ENCODE measurements at regions not wholly inside any gene's neighbourhood (a gene's known extent, or its start where the extent isn't known, plus 50 kb on each side); places are given as distances from the start of the nearest gene placed in this dataset.

DNA sequence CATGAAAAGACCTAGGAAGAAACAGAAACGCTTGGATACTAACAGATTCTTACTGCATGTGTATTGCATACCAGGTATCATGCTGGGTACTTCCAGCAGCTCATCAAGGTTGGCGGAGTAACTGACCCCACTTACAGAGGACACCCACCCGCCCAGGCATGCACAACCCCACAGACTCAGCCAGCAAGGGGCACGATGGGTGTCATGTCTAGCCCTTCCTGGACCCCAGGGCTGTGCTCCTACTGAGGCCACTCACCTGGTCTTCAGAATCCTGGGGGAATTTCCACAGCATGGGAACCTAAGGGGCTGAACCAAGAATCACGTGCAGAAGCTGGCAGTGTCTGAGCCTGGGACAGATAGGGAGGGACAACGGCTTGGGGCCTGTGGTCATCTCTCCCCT is 134.1 kb upstream of the ZNF32 start:
- TF ChIP-seq, protein P1, sequence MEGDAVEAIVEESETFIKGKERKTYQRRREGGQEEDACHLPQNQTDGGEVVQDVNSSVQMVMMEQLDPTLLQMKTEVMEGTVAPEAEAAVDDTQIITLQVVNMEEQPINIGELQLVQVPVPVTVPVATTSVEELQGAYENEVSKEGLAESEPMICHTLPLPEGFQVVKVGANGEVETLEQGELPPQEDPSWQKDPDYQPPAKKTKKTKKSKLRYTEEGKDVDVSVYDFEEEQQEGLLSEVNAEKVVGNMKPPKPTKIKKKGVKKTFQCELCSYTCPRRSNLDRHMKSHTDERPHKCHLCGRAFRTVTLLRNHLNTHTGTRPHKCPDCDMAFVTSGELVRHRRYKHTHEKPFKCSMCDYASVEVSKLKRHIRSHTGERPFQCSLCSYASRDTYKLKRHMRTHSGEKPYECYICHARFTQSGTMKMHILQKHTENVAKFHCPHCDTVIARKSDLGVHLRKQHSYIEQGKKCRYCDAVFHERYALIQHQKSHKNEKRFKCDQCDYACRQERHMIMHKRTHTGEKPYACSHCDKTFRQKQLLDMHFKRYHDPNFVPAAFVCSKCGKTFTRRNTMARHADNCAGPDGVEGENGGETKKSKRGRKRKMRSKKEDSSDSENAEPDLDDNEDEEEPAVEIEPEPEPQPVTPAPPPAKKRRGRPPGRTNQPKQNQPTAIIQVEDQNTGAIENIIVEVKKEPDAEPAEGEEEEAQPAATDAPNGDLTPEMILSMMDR (conservative IDR thresholded peaks at IDR 0.05) = no peak
- TF ChIP-seq ZFX (IDR thresholded peaks at IDR 0.05) = no peak
- no peak overlapping the region for H3K27ac ChIP-seq

DNA sequence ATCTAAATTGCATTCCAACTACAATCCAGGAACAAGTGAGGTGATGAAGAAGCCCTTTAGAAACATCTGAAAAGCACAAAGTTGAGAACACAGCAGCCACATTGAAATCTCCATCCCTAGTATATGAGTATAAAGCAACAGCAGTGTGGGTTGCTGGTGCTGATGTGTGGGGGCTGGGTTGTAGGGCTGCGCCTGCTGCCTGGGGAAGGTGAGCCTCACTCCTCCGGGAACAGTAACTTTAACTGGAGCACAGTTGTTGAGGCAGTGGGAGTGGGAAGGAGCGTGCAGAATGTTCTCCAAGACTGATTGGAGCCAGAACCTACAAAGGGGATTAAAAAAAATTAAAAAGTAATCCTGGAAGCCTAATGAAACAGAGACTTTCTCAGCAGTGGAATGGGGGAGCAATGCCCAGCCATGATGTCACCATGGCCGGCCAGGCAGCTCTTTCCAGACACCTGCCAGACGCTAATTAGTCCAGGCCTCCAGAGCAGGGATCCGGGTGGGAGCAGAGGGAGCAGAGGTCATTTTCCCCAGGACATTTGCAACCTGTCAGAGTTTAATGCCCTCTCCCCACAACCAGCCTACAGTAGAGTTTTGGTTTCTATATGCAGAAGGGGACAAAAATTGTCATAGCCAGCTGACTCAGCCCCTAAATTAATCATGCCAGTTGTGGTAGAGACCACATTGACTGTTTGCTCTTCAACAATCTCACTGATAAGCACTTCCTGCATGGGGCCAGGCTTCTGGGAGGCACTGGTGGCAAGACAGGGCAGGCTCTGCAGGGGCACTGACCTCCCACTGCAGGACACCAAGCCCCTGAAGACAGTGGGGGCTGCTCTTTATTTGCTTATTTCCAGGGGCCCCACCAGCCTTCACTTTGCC is 133.0 kb upstream of the ZNF32 start:
- no peak overlapping the region for H3K27ac ChIP-seq
- TF ChIP-seq ZFX (IDR thresholded peaks at IDR 0.05) = no peak
- TF ChIP-seq, protein P1 (conservative IDR thresholded peaks at IDR 0.05) = no peak

DNA sequence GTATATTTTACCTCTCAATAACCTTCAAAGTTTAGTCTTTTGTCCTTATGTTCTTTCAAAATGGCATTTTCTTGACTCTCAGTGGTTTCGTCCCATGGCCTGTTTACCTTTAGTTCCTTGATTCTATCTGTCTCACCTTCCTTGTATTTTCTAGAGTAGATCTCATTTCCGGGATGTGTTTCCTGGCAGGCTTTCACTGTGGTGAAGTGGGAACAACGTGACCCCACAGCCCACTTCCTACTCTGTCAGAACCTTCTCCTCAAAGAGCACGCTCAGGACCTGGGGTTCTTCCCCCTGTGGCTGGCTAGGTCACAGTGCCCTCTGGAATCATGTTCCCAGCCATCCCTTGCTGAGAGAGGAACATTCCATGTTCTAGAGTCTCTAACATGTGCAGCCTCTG is 129.9 kb upstream of the ZNF32 start:
- no peak for TF ChIP-seq ZFX (IDR thresholded peaks at IDR 0.05)
- TF ChIP-seq, protein P1 (conservative IDR thresholded peaks at IDR 0.05) = no peak
- H3K27ac ChIP-seq = peak overlapping the region; percentile 97

DNA sequence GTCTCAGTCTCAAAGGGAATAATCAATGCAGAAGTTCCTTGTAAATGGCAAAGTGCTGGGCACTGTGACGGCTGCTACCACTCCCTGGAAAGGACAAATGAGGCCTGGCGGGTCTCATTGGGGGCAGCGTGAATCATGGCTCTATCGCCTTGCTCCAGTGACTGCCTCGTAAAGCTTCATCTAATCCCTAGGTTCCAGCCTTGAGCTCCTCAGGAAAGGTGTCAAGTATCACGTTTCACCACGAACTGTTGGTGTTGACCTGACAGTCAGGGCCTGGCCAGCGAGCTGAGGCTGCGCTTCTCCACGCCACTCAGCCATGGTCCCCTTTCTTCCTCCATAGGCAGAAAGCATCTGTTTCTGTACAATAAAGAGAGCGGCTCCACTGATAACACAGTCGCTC is 126.7 kb upstream of the ZNF32 start:
- H3K27ac ChIP-seq = peak overlapping the region; percentile 7; the same call in 1 of the 2 replicates
- TF ChIP-seq ZFX (IDR thresholded peaks at IDR 0.05) = no peak
- TF ChIP-seq, protein P1 (conservative IDR thresholded peaks at IDR 0.05) = no peak

DNA sequence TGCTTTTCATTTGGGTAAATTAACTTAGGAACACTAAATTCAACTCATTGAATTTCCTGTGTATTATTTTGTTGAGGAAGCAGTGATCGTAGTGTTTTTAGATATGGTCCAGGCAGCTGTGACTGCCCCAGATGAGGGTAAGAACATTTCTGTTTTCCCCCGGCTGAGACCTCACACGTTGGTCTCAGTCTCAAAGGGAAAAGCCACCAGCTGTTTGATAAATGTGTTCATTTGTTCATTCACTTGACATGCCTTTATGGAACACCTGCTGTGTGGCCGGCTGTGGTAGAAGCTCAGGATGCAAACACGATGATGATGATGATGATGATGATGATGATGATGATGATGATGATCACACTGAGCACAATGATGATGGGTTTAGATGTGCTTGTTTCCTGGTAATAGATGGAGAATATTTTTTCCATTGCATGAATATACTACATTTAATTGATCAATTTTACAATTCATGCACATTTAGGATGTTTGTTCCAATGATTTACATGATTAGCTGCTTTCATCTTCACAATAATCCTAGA is 125.6 kb upstream of the ZNF32 start:
- TF ChIP-seq, protein P1 (conservative IDR thresholded peaks at IDR 0.05) = no peak
- TF ChIP-seq ZFX (IDR thresholded peaks at IDR 0.05) = no peak

DNA sequence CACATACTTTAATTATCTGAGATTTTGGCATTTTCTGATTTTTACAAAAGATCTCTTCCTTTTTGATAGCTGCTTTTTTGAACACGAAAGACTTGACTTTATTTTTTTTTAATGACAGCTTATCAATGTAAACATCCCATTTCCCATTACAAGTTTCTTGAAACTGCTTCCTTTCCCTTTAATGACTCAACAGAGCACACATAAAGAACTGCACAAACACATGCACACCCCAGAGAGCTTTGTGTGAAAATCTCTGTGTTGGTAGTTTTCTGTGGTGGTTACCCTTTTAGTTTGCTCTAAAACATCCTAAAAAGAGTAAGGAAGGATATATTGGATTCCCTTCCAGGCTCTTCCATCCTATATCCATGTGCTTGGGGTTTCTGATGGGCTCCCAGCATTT is 125.1 kb upstream of the ZNF32 start:
- no peak overlapping the region for H3K27ac ChIP-seq
- TF ChIP-seq, protein P1 (conservative IDR thresholded peaks at IDR 0.05) = no peak
- no peak for TF ChIP-seq ZFX (IDR thresholded peaks at IDR 0.05)

More for the DNA sequence above, 125.6 kb upstream of the ZNF32 start:
- H3K27ac ChIP-seq = no peak overlapping the region

DNA sequence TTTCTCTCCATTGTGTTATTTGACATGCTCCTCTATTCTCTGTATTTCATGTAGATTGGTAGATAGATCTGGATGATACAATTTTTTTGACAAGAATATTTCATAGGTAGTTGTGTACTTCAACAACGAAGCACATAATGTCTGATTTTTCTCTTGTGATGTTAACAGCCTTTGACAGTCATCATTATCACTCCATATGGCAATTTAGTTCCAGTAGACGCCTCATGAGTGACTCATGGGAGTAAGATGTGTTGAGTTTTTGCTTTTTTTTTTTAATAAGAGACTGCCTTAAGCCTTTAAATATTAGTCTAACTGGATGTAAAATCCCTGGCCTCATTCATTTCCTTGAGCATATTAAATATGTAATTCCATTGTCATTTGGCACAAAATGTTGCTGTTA is 123.5 kb upstream of the ZNF32 start:
- no peak for TF ChIP-seq ZFX (IDR thresholded peaks at IDR 0.05)
- TF ChIP-seq, protein P1 (conservative IDR thresholded peaks at IDR 0.05) = no peak
- H3K27ac ChIP-seq = no peak overlapping the region
